Spleen (tissue), 11 donors: ENCODE measurements at regions not wholly inside any gene's neighbourhood (a gene's known extent, or its start where the extent isn't known, plus 50 kb on each side); places are given as distances from the start of the nearest gene placed in this dataset.
"Not testable (repeated sequence)": the region's sequence is repeated elsewhere in the genome, so short reads cannot be mapped to it uniquely, and the experiment has no call there.

Source experiments
- DNase-seq: peaks from one replicate; pipeline ENCODE4 v3.0.0-alpha.2; 2020
- H3K27ac ChIP-seq, 8 donors: fragments of 200-600 bp; sonication (generic) in 7 of 8; 1 replicate in 4 of 8; 2 replicates in 4 of 8; pipeline versions ENCODE4 v1.5.0 to v1.8.0; 2016 to 2021; ENCODE audit warnings: inconsistent platforms in 4 of 8, mild to moderate bottlenecking in 4 of 8, moderate library complexity in 1 of 8
- H3K27me3 ChIP-seq, 7 donors: fragments of 200-600 bp; sonication (generic) in 6 of 7; replicated peaks in 1 of 7; 1 replicate in 4 of 7; 2 replicates in 3 of 7; pipeline versions ENCODE4 v1.5.0 to v1.8.0; 2016 to 2021; ENCODE audit warnings: inconsistent platforms in 3 of 7, mild to moderate bottlenecking in 1 of 7
- H3K36me3 ChIP-seq, 6 donors: fragments of 200-600 bp; sonication (generic) in 5 of 6; 1 replicate in 4 of 6; 2 replicates in 2 of 6; pipeline versions ENCODE4 v1.5.0 to v1.8.0; 2016 to 2021; ENCODE audit warnings: inconsistent platforms in 2 of 6
- H3K4me1 ChIP-seq, 6 donors: fragments of 200-600 bp; sonication (generic) in 5 of 6; 1 replicate in 3 of 6; 2 replicates in 3 of 6; pipeline versions ENCODE4 v1.5.0 to v1.8.0; 2016 to 2021; ENCODE audit warnings: inconsistent platforms in 3 of 6
- H3K4me3 ChIP-seq, 8 donors: fragments of 200-600 bp; sonication (generic) in 7 of 8; 1 replicate in 4 of 8; 2 replicates in 4 of 8; pipeline versions ENCODE4 v1.5.0 to v1.8.0; 2016 to 2021; ENCODE audit warnings: inconsistent platforms in 4 of 8, mild to moderate bottlenecking in 4 of 8, moderate library complexity in 2 of 8
- H3K9me3 ChIP-seq, 8 donors: fragments of 200-600 bp; sonication (generic) in 7 of 8; 1 replicate in 4 of 8; 2 replicates in 4 of 8; pipeline versions ENCODE4 v1.5.0 to v1.8.0; 2016 to 2021; ENCODE audit warnings: inconsistent platforms in 4 of 8
- CTCF ChIP-seq, 11 experiments: fragments of 200-600 bp in 7 of 11; fragments of 450-650 bp in 4 of 11; sonication (generic) in 4 of 11; IDR thresholded peaks in 8 of 11; conservative IDR thresholded peaks in 3 of 11; 1 replicate in 7 of 11; 2 replicates in 4 of 11; pipeline versions ENCODE4 v1.4.0 to v1.8.0; 2016 to 2021; ENCODE audit warnings: antibody characterized with exemption in 11 of 11, inconsistent platforms in 4 of 11, mild to moderate bottlenecking in 1 of 11
- POLR2A ChIP-seq, 3 donors: fragments of 450-650 bp; IDR thresholded peaks; one replicate each; pipeline ENCODE4 v1.5.1; 2017; ENCODE audit warnings: antibody characterized with exemption in 3 of 3, mild to moderate bottlenecking in 1 of 3
- POLR2AphosphoS5 ChIP-seq, 3 donors: sonication (generic); formaldehyde crosslinking; IDR thresholded peaks; one replicate each; pipeline ENCODE4 v1.5.1; 2017; ENCODE audit warnings: antibody characterized with exemption in 3 of 3
- WGBS, 5 donors: extraction: QIAGEN DNeasy Blood & Tissue Kit in 3 of 5; methylation state at CpG; one replicate each; pipeline versions ENCODE4 v1.1.5 to v1.1.7; 2013 to 2018; 5-methylcytosine and 5-hydroxymethylcytosine counted together
- intact Hi-C: fragments of 100-400 bp; cut with DNase I; formaldehyde crosslinking; loops from one replicate; pipeline ENCODE4 v1.15.0; 2023; ENCODE audit warnings: low total_unique reads
- donor health status: healthy with polysubstance abuse.
- donor health status: DM: no; HTN: no; CAD: no; lungs with moderate emphysema.
- donor health status: DM: no; HTN: no; CAD: no.
- donor health status: Bipolar disorder and iron deficiency.
- donor health status: healthy.
- donor health status: DM: no; HTN: no; CAD: no.
- donor health status: DM: yes; HTN: yes; CAD: no.

- H3K9me3 ChIP-seq, result peaks cover 0 to 6% (median 0%) of the 10 kb centered on the region in 8 donors
- TF ChIP-seq POLR2A (IDR thresholded peaks at IDR 0.05) (no peak), POLR2AphosphoS5 (IDR thresholded peaks at IDR 0.05) (no peak), CTCF (IDR thresholded peaks at IDR 0.05 in 8 of 11, conservative IDR thresholded peaks at IDR 0.05 in 3 of 11) (no peak)
- H3K27ac ChIP-seq, result no peak overlapping the region
- no peaks in the 10 kb centered on the region for H3K4me1 ChIP-seq
- no peaks in the 10 kb centered on the region for H3K27me3 ChIP-seq
- no peaks in the 10 kb centered on the region for H3K36me3 ChIP-seq
- DNase-seq, result no peak
- no peak overlapping the region for H3K4me3 ChIP-seq
- intact Hi-C loops, result no loop called here
Measured at GRCh38 chr3:166818464-166818863, 561.6 kb downstream of the ZBBX start.

DNA sequence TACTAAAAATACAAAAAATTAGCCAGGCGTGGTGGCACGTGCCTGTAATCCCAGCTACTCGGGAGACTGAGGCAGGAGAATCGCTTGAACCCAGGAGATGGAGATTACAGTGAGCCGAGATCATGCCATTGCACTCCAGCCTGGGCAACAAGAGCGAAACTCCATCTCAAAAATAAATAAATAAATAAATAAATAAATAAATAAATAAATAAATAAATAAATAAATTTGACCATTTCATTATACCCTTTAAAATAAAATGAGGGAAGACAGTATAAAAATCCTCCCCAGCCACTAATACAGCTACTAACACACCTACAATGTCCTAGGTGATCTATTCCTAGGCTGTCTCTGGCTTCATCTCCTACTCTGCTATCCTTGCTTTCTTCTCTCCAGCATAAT, 562.8 kb downstream of the ZBBX start:
- H3K27ac ChIP-seq, H3K36me3 ChIP-seq, H3K9me3 ChIP-seq, intact Hi-C loops, H3K4me3 ChIP-seq, H3K27me3 ChIP-seq, H3K4me1 ChIP-seq, DNase-seq: not testable (repeated sequence)
- WGBS, 5 donors, result 81 to 91% (median 88%) methylated on average over 6 of the region's 6 CpGs

DNA sequence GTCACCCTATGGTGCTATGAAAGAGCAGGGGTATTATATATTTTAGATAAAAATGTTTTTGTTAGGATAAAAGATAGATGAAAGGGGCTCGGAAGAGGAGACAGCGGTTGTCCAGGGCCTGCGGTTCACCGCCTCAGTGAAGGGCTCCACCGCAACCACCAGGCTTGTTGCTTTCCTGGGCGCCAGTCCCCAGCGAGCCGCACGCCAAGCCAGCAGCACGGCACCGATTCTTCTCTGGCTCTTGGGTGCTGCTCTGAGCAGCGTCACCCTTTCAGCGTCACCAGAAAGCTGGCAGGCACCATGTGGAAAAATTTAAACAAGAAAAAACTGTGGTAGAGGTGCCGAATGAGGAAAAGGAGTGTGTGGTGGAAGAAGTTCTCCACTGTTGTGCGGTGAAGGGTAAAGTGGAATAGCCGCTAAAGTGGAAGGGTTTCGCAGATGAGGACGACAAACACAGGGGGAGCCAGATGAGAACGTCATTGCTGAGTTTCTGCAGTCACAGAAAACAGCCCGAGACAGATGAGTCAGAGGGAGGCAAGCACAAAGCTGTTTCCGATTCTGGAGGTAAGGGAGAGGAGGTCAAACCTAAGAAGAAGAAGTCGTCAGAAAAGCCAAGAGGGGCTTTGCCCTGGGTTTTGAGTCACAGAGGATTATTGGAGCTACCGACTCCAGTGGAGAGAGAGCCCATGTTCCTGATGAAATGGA, 569.2 kb downstream of the ZBBX start:
- no peaks in the 10 kb centered on the region for H3K36me3 ChIP-seq
- TF ChIP-seq POLR2AphosphoS5 (IDR thresholded peaks at IDR 0.05) (no peak), CTCF (IDR thresholded peaks at IDR 0.05 in 8 of 11, conservative IDR thresholded peaks at IDR 0.05 in 3 of 11) (no peak), POLR2A (IDR thresholded peaks at IDR 0.05) (no peak)
- H3K4me1 ChIP-seq, result no peaks in the 10 kb centered on the region
- H3K27ac ChIP-seq, result no peak overlapping the region
- no peak for DNase-seq
- intact Hi-C loops, result no loop called here
- H3K4me3 ChIP-seq, result no peak overlapping the region
- no peaks in the 10 kb centered on the region for H3K27me3 ChIP-seq
- peaks cover 0 to 25% (median 11%) of the 10 kb centered on the region in 8 donors for H3K9me3 ChIP-seq
- WGBS, 5 donors, result 81 to 91% (median 88%) methylated on average over 23 of the region's 23 CpGs

GRCh38 chr3:166809520-166809919, 570.6 kb downstream of the ZBBX start:
- intact Hi-C loops, result no loop called here
- Histone ChIP-seq H3K4me3 (no peak overlapping the region), H3K4me1 (no peaks in the 10 kb centered on the region), H3K36me3 (no peaks in the 10 kb centered on the region), H3K27me3 (no peaks in the 10 kb centered on the region), H3K9me3 (peaks cover 0 to 38% (median 16%) of the 10 kb centered on the region in 8 donors), H3K27ac (no peak overlapping the region)
- no peak for TF ChIP-seq POLR2A (IDR thresholded peaks at IDR 0.05)
- TF ChIP-seq POLR2AphosphoS5 (IDR thresholded peaks at IDR 0.05), result no peak
- no peak for TF ChIP-seq CTCF (IDR thresholded peaks at IDR 0.05 in 8 of 11, conservative IDR thresholded peaks at IDR 0.05 in 3 of 11)
- 87 to 96% (median 92%) methylated on average over 4 of the region's 4 CpGs for WGBS, 5 donors
- DNase-seq, result no peak

DNA sequence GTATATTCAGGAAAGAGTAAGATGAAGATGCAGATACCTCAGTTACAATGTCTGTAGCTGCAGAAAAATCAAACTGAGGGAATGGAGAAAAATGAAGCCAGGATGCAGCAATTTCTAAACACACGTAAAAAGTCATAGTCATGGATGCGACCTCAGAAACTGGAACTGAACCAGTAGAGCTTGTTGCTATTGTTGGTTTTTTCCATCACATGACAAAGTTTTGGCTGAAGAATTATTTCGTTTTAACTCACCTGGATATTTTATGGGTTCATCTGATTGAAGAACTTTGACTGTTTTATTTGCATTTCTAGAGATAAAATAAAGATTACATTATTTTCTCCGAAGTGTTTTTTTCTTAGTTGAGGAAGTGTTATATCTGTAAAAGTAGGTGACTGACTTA, 591.2 kb downstream of the ZBBX start:
- WGBS, 5 donors, result 79 to 89% (median 85%) methylated on average over 4 of the region's 4 CpGs
- H3K4me1 ChIP-seq, result no peaks in the 10 kb centered on the region
- no peak for TF ChIP-seq POLR2AphosphoS5 (IDR thresholded peaks at IDR 0.05)
- TF ChIP-seq POLR2A (IDR thresholded peaks at IDR 0.05), result no peak
- TF ChIP-seq CTCF (IDR thresholded peaks at IDR 0.05 in 8 of 11, conservative IDR thresholded peaks at IDR 0.05 in 3 of 11), result no peak
- peaks cover 0 to 3% (median 0%) of the 10 kb centered on the region in 8 donors for H3K9me3 ChIP-seq
- H3K36me3 ChIP-seq, result no peaks in the 10 kb centered on the region
- H3K27me3 ChIP-seq, result no peaks in the 10 kb centered on the region
- H3K27ac ChIP-seq, result no peak overlapping the region
- no peak overlapping the region for H3K4me3 ChIP-seq
- intact Hi-C loops, result no loop called here
- DNase-seq, result no peak
